AG04449 (cell line): ENCODE measurements at regions not wholly inside any gene's neighbourhood (a gene's known extent, or its start where the extent isn't known, plus 50 kb on each side); places are given as distances from the start of the nearest gene placed in this dataset.

Experiments used
- CTCF ChIA-PET: fragments of 350-600 bp; formaldehyde crosslinking; extraction: SDS; loops from one replicate; lab custom pipeline; 2021; ENCODE audit warnings: antibody characterized with exemption; lab: Yijun Ruan, JAX
- POLR2A ChIA-PET: fragments of 400-600, 350-600 bp; formaldehyde crosslinking; extraction: SDS; loops from one replicate; lab custom pipeline; 2020; ENCODE audit warnings: antibody characterized with exemption, inconsistent platforms; lab: Yijun Ruan, JAX
- DNase-seq: peaks from one replicate; pipeline ENCODE4 v3.0.0-alpha.2; 2010; ENCODE audit warnings: low read depth, low spot score
- H3K4me3 ChIP-seq: 2 replicates; pipeline ENCODE4 v1.5.1; 2011; ENCODE audit warnings: low read depth, mild to moderate bottlenecking, control low read depth, low read length
- TF ChIP-seq, protein P1 (sequence below): IDR thresholded peaks from one replicate; pipeline ENCODE4 v1.5.1; 2011; ENCODE audit warnings: mild to moderate bottlenecking, moderate library complexity, low read length, control low read depth, inconsistent platforms; ENCODE audit not compliant: insufficient read depth; ENCODE audit errors: missing control alignments

DNA sequence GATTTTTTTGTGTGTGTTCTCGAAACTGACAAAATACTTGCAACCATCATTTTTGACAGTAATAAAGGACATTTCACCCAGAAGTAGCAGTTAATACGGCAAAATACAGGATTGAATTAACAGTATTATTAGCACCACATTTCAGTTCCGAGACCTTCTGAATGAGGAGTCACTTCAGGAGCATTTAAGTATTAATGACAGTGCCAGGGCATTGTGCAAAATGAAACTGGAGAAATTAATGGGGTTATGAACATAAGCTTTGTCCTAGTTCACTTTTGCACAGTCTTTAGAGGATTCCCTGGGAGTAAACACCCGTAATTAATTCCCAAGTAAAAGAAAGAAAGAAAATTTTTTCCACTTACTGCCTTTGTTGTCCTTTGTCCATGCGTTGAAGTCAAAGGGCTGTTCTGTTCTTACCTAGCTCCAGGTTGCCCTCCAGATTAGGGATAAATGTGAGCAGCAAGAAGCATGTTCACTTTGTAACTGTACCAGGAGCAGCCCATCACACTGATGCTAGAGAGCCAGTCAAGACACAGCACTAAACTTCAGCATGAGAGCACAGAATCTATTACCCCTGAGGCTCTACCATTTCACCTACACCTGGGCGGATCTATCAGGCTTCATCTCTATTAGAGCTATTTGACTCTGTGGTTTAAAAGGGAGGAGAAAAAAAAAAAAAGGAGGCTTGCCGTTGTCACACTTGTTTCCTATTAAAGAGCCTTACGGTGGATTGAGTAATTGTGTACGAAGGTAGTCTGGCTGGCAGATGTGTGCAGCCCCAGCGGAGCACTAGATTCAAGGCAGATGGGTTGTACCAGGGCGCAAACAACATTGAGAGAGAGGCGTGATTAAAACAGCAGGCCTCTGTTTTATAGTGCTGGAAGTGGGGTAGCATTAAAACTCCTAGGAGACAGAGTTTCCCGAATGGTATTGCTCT, 297.8 kb upstream of the SEMA3A start:
- CTCF ChIA-PET, result interaction anchor here (1.0 kb wide), 1 partner anchor 528 kb away, joined by 4 read pairs; no protein-coding TSS in a partner anchor
- peak; percentile 12 for DNase-seq
- POLR2A ChIA-PET, result no interaction called here
- TF ChIP-seq, protein P1, sequence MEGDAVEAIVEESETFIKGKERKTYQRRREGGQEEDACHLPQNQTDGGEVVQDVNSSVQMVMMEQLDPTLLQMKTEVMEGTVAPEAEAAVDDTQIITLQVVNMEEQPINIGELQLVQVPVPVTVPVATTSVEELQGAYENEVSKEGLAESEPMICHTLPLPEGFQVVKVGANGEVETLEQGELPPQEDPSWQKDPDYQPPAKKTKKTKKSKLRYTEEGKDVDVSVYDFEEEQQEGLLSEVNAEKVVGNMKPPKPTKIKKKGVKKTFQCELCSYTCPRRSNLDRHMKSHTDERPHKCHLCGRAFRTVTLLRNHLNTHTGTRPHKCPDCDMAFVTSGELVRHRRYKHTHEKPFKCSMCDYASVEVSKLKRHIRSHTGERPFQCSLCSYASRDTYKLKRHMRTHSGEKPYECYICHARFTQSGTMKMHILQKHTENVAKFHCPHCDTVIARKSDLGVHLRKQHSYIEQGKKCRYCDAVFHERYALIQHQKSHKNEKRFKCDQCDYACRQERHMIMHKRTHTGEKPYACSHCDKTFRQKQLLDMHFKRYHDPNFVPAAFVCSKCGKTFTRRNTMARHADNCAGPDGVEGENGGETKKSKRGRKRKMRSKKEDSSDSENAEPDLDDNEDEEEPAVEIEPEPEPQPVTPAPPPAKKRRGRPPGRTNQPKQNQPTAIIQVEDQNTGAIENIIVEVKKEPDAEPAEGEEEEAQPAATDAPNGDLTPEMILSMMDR, result no peak
- H3K4me3 ChIP-seq, result peak overlapping the region; percentile 28

DNA sequence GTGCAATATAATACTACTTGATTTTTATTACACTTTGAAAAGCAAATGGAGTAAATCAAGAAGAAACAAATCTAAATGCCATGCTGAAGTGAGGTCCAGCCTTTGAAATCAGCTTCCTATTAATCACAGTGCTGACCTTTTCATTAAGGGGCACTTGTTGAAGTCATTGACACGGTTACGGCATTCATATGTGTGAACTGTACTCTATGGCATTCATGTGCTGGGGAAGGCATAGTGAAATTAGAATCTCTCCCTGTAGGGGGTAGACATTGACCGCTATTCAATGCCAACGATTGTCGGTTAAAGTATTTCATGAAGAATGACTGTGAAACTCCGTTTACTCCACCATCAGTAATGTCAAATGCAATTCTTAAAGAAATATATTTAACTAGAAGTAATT, 296.1 kb upstream of the SEMA3A start:
- no peak overlapping the region for H3K4me3 ChIP-seq
- TF ChIP-seq, protein P1, result peak; percentile 5
- POLR2A ChIA-PET, result interaction anchor here (0.8 kb wide), 1 partner anchor 239 kb away, joined by 3 read pairs; no protein-coding TSS in a partner anchor
- CTCF ChIA-PET, result interaction anchor here (0.6 to 1.2 kb wide), 4 partner anchors 11 to 555 kb away, joined by 3 to 4 read pairs (median 4); no protein-coding TSS in a partner anchor
- no peak for DNase-seq

DNA sequence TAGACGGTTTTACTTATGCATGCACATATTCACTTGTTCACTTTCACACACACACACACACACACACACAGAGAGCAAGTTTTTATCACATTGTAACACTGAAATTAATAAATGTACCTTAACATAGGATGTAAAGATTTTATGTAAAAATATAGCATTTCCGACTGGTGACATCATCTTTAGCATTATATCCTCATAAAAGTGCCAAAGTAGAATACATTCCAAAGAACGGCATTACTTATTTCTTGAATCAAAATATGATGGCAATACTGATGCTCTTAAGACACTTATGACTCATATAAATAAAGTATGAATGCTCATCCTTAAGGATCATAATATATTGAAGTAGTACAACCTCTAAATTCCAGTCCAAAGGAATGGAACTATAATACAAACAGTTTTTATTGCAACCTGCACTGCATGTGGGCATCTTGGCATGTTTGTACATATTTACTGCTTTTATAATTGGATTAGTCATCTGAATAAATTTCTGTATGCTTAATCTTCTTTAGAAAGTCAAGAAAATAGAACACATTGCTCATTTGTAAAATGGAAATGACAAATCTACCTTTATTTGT, 290.0 kb upstream of the SEMA3A start:
- TF ChIP-seq, protein P1, result no peak
- DNase-seq, result peak; percentile 38
- POLR2A ChIA-PET, result no interaction called here
- H3K4me3 ChIP-seq, result no peak overlapping the region
- CTCF ChIA-PET, result no interaction called here

DNA sequence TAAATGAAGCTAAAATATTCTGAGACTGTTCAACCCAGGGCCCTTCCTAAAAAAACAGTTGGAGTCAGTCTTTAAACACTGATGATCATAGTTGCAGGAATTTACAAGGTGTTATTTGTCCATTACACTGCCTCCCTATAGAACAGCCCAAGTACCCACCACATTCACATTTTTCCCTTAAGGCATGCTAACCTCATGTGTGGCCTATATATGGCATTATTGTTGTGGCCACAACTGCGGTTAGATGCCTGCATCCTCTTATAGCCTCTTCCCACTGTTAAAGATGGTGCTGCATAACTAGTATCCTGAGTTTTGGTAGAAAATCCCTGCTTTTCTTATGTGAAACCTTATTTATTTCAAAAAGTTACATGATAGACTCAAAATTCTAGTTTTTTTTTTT, 287.9 kb upstream of the SEMA3A start:
- CTCF ChIA-PET, result interaction anchor here (0.6 kb wide), 2 partner anchors 245 to 505 kb away, joined by 3 read pairs; no protein-coding TSS in a partner anchor
- TF ChIP-seq, protein P1, result no peak
- no peak overlapping the region for H3K4me3 ChIP-seq
- no peak for DNase-seq
- POLR2A ChIA-PET, result no interaction called here

DNA sequence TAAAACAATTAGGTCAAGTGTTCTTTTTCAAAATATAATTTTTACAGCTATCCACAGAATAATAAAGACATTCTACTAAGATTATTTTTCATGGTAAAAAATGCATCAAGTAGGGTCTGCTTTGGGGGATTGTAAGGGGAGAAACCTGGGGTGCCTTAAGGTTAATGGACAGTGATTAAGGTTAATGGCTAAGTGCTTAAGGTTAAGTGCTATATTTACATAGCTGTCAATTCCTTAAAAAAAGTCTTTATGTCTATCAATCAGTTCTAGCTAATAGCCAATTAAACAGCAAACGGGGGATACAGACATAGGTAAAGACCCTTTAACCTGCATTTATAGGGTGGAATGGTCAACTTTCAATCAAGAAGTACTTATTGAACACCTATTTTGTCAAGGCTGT, 284.5 kb upstream of the SEMA3A start:
- ChIA-PET POLR2A (no interaction called here), CTCF (no interaction called here)
- H3K4me3 ChIP-seq, result no peak overlapping the region
- TF ChIP-seq, protein P1, result no peak
- DNase-seq, result no peak
